MCF 10A (cell line): ENCODE measurements at regions not wholly inside any gene's neighbourhood (a gene's known extent, or its start where the extent isn't known, plus 50 kb on each side); places are given as distances from the start of the nearest gene placed in this dataset.

Experiments used
- BruUV-seq: library from RNA; stranded (reverse); fragments of 400-500 nt; replicated peaks from 2 replicates; lab custom pipeline; 2021; lab: Mats Ljungman, UMichigan
- CTCF ChIA-PET: fragments of 300-600 bp; sonication (Branson Sonifier 250); formaldehyde crosslinking; extraction: SDS; loops from one replicate; lab custom pipeline; 2021; ENCODE audit warnings: antibody characterized with exemption, inconsistent platforms; lab: Yijun Ruan, JAX
- POLR2A ChIA-PET: fragments of 300-600, 350-650 bp; sonication (Branson Sonifier 250); formaldehyde crosslinking; extraction: SDS; loops from one replicate; lab custom pipeline; 2020; ENCODE audit warnings: antibody characterized with exemption, inconsistent platforms; lab: Yijun Ruan, JAX
- DNase-seq: peaks from one replicate; pipeline ENCODE4 v3.0.0-alpha.2; 2018; ENCODE audit not compliant: unreplicated experiment
- H3K27ac Mint-ChIP-seq: one replicate; pipeline ENCODE4 v1.8.0; 2022; ENCODE audit warnings: mild to moderate bottlenecking, low read depth, mixed read lengths; ENCODE audit not compliant: unreplicated experiment
- H3K27me3 Mint-ChIP-seq: one replicate; pipeline ENCODE4 v1.8.0; 2022; ENCODE audit warnings: mixed read lengths; ENCODE audit not compliant: insufficient read depth, unreplicated experiment
- H3K36me3 Mint-ChIP-seq: one replicate; pipeline ENCODE4 v1.8.0; 2022; ENCODE audit warnings: mild to moderate bottlenecking, moderate library complexity, mixed read lengths; ENCODE audit not compliant: insufficient read depth, unreplicated experiment
- H3K4me1 Mint-ChIP-seq: one replicate; pipeline ENCODE4 v1.8.0; 2022; ENCODE audit warnings: mixed read lengths; ENCODE audit not compliant: insufficient read depth, unreplicated experiment
- H3K4me3 Mint-ChIP-seq: one replicate; pipeline ENCODE4 v1.8.0; 2022; ENCODE audit warnings: mild to moderate bottlenecking, moderate library complexity, mixed read lengths; ENCODE audit not compliant: unreplicated experiment
- H3K9me3 Mint-ChIP-seq: one replicate; pipeline ENCODE4 v1.8.0; 2022; ENCODE audit warnings: mixed read lengths; ENCODE audit not compliant: unreplicated experiment
- CTCF ChIP-seq: fragments of 200-600 bp; IDR thresholded peaks from one replicate; pipeline ENCODE4 v1.8.0; 2022; ENCODE audit warnings: antibody characterized with exemption, mild to moderate bottlenecking; ENCODE audit not compliant: unreplicated experiment
- intact Hi-C: fragments of 100-400 bp; cut with micrococcal nuclease; formaldehyde crosslinking; loops from 2 replicates; pipeline ENCODE4 v1.14.1; 2022

DNA sequence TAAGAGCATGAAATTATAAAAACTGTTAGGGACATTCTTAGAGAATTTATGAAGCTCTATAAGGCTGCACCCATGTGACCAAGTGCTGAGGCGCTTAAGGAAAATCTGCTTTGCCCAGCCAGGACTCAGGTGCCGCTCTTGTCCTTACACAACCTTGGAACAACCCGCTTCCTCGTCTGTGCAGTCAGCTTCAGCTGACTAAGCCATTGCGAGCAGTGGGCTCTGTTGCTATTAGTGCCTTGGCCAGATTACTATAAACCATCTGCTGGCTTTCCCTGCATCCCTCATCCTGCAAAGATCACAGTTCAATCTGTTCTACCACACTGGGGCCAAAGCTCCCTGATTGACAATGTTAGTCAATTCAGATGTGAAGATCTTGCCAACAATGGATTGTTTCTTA, 89.1 kb upstream of the E2F3 start:
- no peaks in the 10 kb centered on the region for H3K4me1 Mint-ChIP-seq
- TF ChIP-seq CTCF, result no peak
- ChIA-PET CTCF (interaction anchor here (1.3 kb wide), 1 partner anchor 12 kb away, joined by 5 read pairs; no protein-coding TSS in a partner anchor), POLR2A (interaction anchor here (1.2 kb wide), 1 partner anchor 93 kb away, joined by 3 read pairs; no protein-coding TSS in a partner anchor)
- no peak for DNase-seq
- H3K27me3 Mint-ChIP-seq, result peaks cover 27% of the 10 kb centered on the region
- intact Hi-C loops, result no loop called here
- peaks cover 6% of the 10 kb centered on the region for H3K36me3 Mint-ChIP-seq
- H3K27ac Mint-ChIP-seq, result no peak overlapping the region
- peaks cover 7% of the 10 kb centered on the region for H3K9me3 Mint-ChIP-seq
- BruUV-seq, result no TSS peak
- no peak overlapping the region for H3K4me3 Mint-ChIP-seq

- no TSS peak for BruUV-seq
- no peaks in the 10 kb centered on the region for H3K4me1 Mint-ChIP-seq
- peaks cover 27% of the 10 kb centered on the region for H3K27me3 Mint-ChIP-seq
- no peak overlapping the region for H3K4me3 Mint-ChIP-seq
- H3K27ac Mint-ChIP-seq, result no peak overlapping the region
- H3K9me3 Mint-ChIP-seq, result peaks cover 7% of the 10 kb centered on the region
- ChIA-PET CTCF (interaction anchor here (0.9 to 1.3 kb wide), 2 partner anchors 11 to 13 kb away, joined by 3 to 5 read pairs; no protein-coding TSS in a partner anchor), POLR2A (interaction anchor here (1.2 kb wide), 1 partner anchor 93 kb away, joined by 3 read pairs; no protein-coding TSS in a partner anchor)
- intact Hi-C loops, result no loop called here
- TF ChIP-seq CTCF, result no peak
- no peak for DNase-seq
- peaks cover 6% of the 10 kb centered on the region for H3K36me3 Mint-ChIP-seq
These were observed 88.6 kb upstream of the E2F3 start for GRCh38 chr6:20313051-20313450.

GRCh38 chr6:20313960-20314530, 87.6 kb upstream of the E2F3 start:
- no TSS peak for BruUV-seq
- H3K36me3 Mint-ChIP-seq, result peaks cover 6% of the 10 kb centered on the region
- H3K4me1 Mint-ChIP-seq, result no peaks in the 10 kb centered on the region
- no peak for TF ChIP-seq CTCF
- no peak for DNase-seq
- no peak overlapping the region for H3K4me3 Mint-ChIP-seq
- H3K27me3 Mint-ChIP-seq, result peaks cover 27% of the 10 kb centered on the region
- intact Hi-C loops, result no loop called here
- ChIA-PET CTCF (interaction anchor here (0.7 to 0.9 kb wide), 2 partner anchors 12 to 45 kb away, joined by 3 read pairs; no protein-coding TSS in a partner anchor), POLR2A (no interaction called here)
- H3K9me3 Mint-ChIP-seq, result peaks cover 7% of the 10 kb centered on the region
- no peak overlapping the region for H3K27ac Mint-ChIP-seq

DNA sequence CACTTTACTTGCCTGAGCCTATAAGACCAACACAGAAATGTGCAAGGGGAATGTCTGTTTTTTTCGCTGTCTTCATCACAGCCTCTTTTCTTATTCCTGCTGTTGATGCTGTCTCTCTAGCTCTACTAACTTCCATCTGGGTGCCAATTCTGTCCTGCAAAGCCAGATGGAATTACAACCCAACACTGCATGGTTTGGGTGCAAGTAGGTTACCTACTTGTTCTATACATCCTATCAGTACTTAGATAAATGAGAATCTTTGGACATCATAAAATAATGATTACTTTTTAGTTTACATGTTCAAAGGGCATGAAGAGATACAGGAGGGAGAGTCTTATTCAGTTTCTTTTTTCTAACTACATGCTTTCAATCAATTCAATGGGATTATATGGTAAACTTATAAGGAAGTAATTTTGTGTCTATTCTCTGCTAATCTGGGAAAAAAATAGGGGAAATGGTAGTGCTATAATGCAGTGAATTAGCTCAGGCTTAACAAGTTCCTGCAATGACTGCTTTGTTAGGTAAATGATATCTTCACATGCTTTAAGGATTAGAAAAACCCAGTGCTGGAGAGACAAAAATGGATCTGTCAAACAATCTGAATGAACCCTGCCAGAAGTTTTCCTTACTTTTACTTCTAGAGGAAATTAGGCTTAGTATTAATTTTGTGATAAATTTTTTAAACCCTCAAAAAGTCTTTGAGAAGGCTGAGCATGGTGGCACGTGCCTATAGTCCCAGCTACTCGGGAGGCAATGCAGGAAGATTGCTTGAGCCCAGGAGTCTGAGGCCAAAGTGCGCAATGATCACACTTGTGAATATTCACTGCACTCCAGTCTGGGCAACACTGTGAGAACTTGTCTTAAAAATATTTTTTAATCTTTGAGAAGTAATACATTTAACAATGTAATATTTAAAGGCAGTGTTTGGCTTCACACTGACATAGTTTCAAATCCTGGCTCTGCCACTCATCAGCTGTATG, 86.5 kb upstream of the E2F3 start:
- no peak for TF ChIP-seq CTCF
- DNase-seq, result no peak
- ChIA-PET POLR2A (no interaction called here), CTCF (interaction anchor here (0.6 to 1.0 kb wide), 3 partner anchors 11 to 77 kb away, joined by 3 to 4 read pairs (median 3); no protein-coding TSS in a partner anchor)
- no peak overlapping the region for H3K4me3 Mint-ChIP-seq
- H3K4me1 Mint-ChIP-seq, result no peaks in the 10 kb centered on the region
- BruUV-seq, result no TSS peak
- intact Hi-C loops, result no loop called here
- H3K36me3 Mint-ChIP-seq, result peaks cover 4% of the 10 kb centered on the region
- peaks cover 27% of the 10 kb centered on the region for H3K27me3 Mint-ChIP-seq
- peaks cover 5% of the 10 kb centered on the region for H3K9me3 Mint-ChIP-seq
- no peak overlapping the region for H3K27ac Mint-ChIP-seq
